ENCODE measurements at regions not wholly inside any gene's neighbourhood (a gene's known extent, or its start where the extent isn't known, plus 50 kb on each side); places are given as distances from the start of the nearest gene placed in this dataset.

GRCh38 chr20:59453759-59454560 lies 150.4 kb upstream of the PHACTR3 start:
- H3K4me2 ChIP-seq (ENCODE audit: low read depth, low read length, poor library complexity, severe bottlenecking) = no peak overlapping the region
- no peak overlapping the region for H3K9ac ChIP-seq (ENCODE audit: low read length)
- H3F3A ChIP-seq (ENCODE audit: insufficient read depth) = no peaks in the 10 kb centered on the region
- no peaks in the 10 kb centered on the region for H3K79me2 ChIP-seq (ENCODE audit: insufficient read depth, low read length)
- no peak overlapping the region for H3K4me3 ChIP-seq (ENCODE audit: insufficient read depth, low read length, poor library complexity, severe bottlenecking)
- no peak overlapping the region for H2AFZ ChIP-seq (ENCODE audit: low read depth, low read length, severe bottlenecking)
- no peaks in the 10 kb centered on the region for H3K9me2 ChIP-seq (replicated peaks; ENCODE audit: insufficient read depth, low read length)
- TF ChIP-seq CTCF (IDR thresholded peaks at IDR 0.05; ENCODE audit: insufficient read depth, low read length, poor library complexity, severe bottlenecking) (no peak), EZH2phosphoT487 (conservative IDR thresholded peaks at IDR 0.05; ENCODE audit: low read length) (no peak)
- H3K36me3 ChIP-seq (ENCODE audit: low read length) = no peaks in the 10 kb centered on the region
- no peaks in the 10 kb centered on the region for H3K27me3 ChIP-seq (ENCODE audit: low read length)
- H3K27ac ChIP-seq (ENCODE audit: low read depth, low read length) = no peak overlapping the region
- no peaks in the 10 kb centered on the region for H4K20me1 ChIP-seq (ENCODE audit: low read depth, low read length)
- no peaks in the 10 kb centered on the region for H3K9me3 ChIP-seq (ENCODE audit: insufficient read depth, low read length)

- no peaks in the 10 kb centered on the region for H3K36me3 ChIP-seq (ENCODE audit: low read length)
- H3K79me2 ChIP-seq (ENCODE audit: insufficient read depth, low read length) = no peaks in the 10 kb centered on the region
- no peaks in the 10 kb centered on the region for H3K9me2 ChIP-seq (replicated peaks; ENCODE audit: insufficient read depth, low read length)
- H3K9me3 ChIP-seq (ENCODE audit: insufficient read depth, low read length) = no peaks in the 10 kb centered on the region
- no peak overlapping the region for H3K4me2 ChIP-seq (ENCODE audit: low read depth, low read length, poor library complexity, severe bottlenecking)
- H3F3A ChIP-seq (ENCODE audit: insufficient read depth) = no peaks in the 10 kb centered on the region
- no peak overlapping the region for H3K4me3 ChIP-seq (ENCODE audit: insufficient read depth, low read length, poor library complexity, severe bottlenecking)
- no peaks in the 10 kb centered on the region for H3K27me3 ChIP-seq (ENCODE audit: low read length)
- no peak overlapping the region for H2AFZ ChIP-seq (ENCODE audit: low read depth, low read length, severe bottlenecking)
- no peak overlapping the region for H3K9ac ChIP-seq (ENCODE audit: low read length)
- TF ChIP-seq EZH2phosphoT487 (conservative IDR thresholded peaks at IDR 0.05; ENCODE audit: low read length) = no peak
- no peak for TF ChIP-seq CTCF (IDR thresholded peaks at IDR 0.05; ENCODE audit: insufficient read depth, low read length, poor library complexity, severe bottlenecking)
- no peak overlapping the region for H3K27ac ChIP-seq (ENCODE audit: low read depth, low read length)
- no peaks in the 10 kb centered on the region for H4K20me1 ChIP-seq (ENCODE audit: low read depth, low read length)
These were observed 148.7 kb upstream of the PHACTR3 start for GRCh38 chr20:59455402-59456341.

- Histone ChIP-seq H3K4me3 (ENCODE audit: insufficient read depth, low read length, poor library complexity, severe bottlenecking) (no peak overlapping the region), H3K36me3 (ENCODE audit: low read length) (no peaks in the 10 kb centered on the region), H3K79me2 (ENCODE audit: insufficient read depth, low read length) (no peaks in the 10 kb centered on the region), H3K9ac (ENCODE audit: low read length) (no peak overlapping the region), H3K27me3 (ENCODE audit: low read length) (no peaks in the 10 kb centered on the region), H3K9me3 (ENCODE audit: insufficient read depth, low read length) (no peaks in the 10 kb centered on the region), H2AFZ (ENCODE audit: low read depth, low read length, severe bottlenecking) (no peak overlapping the region), H3F3A (ENCODE audit: insufficient read depth) (no peaks in the 10 kb centered on the region), H3K27ac (ENCODE audit: low read depth, low read length) (no peak overlapping the region), H3K9me2 (replicated peaks; ENCODE audit: insufficient read depth, low read length) (no peaks in the 10 kb centered on the region), H4K20me1 (ENCODE audit: low read depth, low read length) (no peaks in the 10 kb centered on the region), H3K4me2 (ENCODE audit: low read depth, low read length, poor library complexity, severe bottlenecking) (no peak overlapping the region)
- no peak for TF ChIP-seq EZH2phosphoT487 (conservative IDR thresholded peaks at IDR 0.05; ENCODE audit: low read length)
- no peak for TF ChIP-seq CTCF (IDR thresholded peaks at IDR 0.05; ENCODE audit: insufficient read depth, low read length, poor library complexity, severe bottlenecking)
These were observed 147.7 kb upstream of the PHACTR3 start for GRCh38 chr20:59456342-59457279.

Data from SU-DHL-6 (cell line).